Retina (tissue), 1 donor: ENCODE measurements at regions not wholly inside any gene's neighbourhood (a gene's known extent, or its start where the extent isn't known, plus 50 kb on each side); places are given as distances from the start of the nearest gene placed in this dataset.

ENCODE experiments used
- DNase-seq: peaks from one replicate; pipeline ENCODE4 v3.0.0-alpha.2; 2016

DNA sequence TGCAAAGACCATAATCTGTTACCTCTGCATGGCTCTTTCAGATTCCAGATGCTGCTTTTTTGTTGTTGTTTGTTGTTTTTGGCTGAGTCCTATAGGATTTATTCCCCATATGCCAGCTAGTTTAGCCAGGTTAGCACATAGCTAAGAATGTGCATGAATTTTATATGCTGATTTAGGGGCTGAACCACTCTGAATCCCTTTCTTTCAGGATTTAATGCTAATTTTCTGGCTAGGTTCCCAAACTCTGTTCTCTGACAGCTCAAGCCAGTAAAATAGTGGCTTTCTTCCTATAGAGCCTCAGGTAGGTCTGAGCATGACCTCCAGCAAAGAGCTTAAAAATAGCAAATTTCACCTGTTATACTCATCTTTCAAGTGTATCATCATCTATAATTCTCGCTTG is 521.4 kb downstream of the CAAP1 start:
- DNase-seq: no peak

DNA sequence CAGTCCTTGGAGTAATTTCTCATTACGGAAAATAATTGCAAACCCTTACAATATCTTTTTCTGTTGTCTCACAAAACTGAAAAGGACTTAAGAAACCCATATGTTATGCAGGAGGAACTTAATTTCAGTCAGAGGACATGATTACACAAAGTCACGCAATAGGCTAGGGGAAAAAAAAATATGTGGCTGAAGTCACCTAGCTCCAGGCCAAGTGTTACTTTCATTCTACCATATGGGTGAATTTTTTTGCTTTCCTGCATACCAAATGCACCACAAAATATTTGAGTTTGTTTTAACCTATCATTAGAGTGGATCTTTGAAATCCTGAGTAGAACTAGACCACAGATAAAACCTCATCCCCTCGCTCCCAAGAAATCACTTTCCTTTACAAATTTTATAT is 523.5 kb downstream of the CAAP1 start:
- DNase-seq: no peak

DNA sequence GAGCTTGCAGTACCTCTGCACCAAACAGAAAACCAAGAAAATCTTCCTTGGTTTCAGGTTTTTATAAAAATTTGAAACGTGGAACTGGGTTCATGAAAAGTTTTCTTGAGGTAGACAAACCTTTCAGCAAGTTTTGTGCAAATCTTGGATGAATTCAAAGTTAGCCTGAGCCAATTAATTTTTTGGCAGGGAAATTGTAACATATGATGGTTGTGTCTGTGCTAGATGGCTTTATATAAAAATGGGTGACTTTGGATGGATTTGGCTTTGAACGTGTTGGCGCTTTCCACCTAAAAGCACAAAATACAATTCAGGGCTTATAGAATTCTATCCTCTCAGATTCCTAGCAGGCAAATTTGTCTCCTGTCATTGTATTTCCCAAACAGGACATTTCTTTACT is 524.4 kb downstream of the CAAP1 start:
- no peak for DNase-seq

DNA sequence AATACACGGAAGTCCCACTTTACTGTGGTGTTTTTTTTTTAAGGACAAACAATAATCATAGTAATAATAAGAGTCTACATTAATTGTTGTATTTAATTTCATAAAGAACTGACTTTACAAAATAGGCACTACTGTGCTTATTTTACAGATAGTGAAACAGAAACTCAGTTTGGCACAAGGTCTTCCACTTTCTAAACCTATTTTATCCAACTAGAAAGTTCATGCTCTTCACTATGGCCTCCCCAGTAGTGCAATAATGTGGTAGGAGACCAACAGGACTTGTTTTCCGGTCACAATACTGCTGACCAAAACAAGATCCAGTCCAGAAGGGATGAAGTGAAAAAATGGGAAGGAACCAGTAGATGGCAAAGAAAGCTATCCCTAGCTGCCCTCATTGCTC is 531.6 kb downstream of the CAAP1 start:
- no peak for DNase-seq

DNA sequence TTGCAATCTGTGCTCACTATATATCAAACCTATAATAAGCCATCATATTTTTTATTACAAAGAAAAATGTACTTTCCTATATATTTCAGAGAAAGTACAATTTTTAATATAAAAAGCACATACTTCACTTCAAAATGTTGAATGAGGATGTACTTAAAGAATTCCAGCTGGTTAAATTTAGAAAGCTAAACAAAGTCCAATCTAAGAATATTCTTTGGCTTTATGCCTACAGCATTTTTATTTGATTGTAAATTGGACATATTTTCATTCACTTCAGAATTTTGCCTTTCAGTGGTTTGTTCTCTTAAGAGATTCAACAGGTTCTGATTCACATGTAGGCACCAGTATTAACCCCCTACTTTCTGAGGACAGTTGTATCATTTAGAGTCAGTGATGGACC is 533.8 kb downstream of the CAAP1 start:
- no peak for DNase-seq

DNA sequence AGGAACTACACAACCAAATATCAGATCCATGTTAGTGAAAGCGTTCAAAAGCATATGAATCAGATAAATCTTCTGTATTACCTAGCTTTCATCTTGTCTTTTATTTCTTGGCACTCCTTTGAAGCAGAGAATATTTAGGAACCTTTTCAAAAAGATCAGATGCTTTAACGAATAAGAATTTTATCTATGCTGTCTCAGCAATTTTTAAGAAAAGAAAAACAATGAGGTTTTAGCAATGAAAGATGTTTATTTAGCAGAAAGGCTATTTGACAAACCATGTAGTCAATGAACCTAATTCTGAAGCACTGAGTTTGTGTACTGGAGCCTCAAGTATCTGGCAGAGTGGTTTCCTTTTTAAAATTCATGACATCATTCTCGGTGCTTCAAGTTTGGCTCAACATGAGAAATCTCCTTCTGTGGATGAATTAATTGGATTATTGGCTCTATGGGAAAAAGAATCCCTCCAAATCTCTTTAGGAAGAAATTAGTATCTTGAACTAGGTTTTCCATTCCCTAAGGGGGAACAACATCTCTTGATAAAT is 534.7 kb downstream of the CAAP1 start:
- DNase-seq: no peak

DNA sequence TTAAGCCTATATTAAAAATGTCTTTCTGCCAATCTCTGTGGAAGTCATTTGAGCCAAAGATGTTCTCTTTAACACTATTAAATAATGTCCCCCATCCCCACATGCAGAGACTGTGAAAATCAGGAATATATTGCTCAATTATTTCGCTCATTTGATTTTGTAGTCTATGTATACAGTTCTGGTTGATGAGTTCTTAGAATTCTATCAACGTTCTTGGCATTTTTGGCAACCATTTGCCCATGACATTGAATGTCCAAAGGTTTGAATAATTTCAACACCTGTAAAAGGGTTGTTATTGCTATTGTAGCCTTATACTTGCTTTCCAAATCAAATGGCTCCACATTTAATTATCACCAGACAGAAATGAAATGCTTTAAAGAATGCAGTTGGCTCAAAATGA is 536.1 kb downstream of the CAAP1 start:
- DNase-seq: no peak

DNA sequence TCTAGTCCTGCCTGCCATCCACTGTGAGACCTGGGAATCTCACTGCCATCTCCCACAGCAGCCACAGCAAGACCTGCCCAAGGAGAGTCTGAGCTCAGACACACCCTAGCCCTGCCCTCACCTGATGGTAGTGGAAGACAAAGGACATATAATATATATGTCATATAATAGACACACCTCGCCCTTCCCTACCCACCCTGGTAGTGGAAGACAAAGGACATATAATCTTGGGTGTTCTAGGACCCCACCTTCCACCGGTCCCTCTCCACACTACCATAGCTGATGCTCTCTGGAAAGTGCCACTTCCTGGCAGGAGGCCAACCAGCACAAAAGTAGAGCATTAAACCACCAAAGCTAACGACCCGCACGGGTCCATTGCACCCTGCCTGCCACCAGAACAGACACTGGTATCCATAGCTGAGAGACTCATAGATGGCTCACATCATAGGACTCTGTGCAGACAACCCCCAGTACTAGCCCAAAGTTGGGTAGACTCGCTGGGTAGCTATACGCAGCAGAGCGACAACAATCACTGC is 545.6 kb downstream of the CAAP1 start:
- DNase-seq: no peak

DNA sequence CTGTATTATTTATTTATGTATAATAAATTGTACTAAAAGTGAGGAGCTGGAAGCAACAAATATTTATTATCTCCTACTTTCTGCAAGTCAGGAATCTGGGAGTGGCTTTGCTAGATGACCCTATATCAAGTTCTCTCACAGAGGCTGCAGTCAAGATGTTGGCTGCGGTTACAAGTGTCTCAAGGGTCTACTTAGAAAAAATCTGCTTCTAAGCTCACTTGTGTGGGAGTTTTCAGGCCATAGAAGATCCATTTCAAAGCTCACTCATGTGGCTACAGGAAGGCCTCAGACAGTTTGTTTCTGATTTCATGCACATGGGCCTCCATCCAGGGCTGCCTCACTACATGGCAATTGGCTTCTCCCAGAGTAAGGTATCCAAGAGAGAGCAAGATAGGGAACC is 551.1 kb downstream of the CAAP1 start:
- DNase-seq: no peak

DNA sequence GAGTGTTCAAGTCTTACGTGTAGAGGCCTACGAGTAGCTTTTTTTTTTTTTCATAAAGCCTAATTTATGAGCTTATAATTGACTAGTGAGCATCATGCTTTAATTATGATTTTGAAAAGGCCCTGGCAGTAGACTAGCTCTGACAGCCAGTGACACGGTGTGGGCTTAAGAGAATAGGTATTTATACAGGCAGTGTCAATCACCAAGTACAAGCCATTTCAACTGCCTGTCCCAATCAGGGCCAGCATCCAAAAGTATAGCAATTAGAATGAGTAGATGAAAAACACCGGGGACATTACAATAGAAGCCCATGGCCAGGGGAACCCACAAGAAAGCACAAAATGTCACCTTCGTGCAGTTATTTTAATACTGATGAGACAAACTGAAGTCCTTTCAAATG is 552.8 kb downstream of the CAAP1 start:
- no peak for DNase-seq

DNA sequence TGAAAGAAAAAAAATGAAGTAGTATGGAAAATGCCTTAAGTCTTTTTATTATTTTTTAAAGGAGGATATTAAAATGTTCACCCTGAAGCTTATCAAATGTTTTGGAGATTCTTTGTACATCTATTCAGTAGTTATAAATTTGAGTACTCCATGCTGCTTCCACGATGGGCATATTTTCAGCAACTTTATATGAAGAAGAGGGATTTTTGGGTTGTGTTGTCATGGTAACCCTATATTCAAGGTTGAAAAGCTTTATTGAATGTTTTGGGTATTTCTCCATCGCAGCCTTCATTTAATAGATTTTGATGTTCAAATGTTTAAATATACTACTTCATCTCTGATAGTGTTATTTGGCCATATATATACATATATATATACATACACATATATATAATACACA is 557.5 kb downstream of the CAAP1 start:
- DNase-seq: no peak

DNA sequence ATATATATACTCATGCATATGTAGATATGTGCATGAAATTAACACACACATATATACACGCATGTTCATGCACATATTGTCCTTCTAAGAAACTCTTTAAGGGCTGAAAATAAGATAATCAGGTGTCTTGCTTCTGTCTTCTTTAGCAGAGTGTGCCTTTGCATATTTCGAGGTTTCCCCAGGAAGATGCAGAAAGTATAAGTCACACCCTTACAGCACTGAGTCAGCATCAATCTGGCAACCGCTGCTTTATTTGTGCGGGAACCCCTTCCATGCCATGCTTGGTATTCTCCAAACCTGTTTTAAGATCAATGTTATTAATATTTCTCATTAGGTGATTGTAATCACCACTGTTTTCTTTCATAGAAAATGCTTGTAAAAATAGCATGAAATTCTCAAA is 557.9 kb downstream of the CAAP1 start:
- no peak for DNase-seq

DNA sequence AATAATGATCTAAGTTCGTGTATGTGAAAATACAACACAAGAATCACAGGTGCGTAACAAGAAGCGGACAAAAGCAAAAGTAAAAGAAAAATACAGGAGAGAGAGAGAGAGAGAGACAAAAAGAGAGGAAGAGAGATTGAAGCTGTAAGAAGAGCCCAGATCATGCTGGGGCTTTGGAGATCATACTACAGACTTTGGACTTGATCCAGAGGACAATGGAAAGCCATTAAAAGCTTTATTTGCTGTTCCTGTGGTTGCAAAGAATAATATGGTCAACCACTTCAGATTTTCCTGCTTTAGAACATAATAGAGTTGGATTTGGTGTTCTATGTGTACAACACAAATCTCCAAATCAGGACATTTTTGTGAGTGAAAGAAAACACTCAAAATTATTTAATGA is 561.4 kb downstream of the CAAP1 start:
- no peak for DNase-seq

DNA sequence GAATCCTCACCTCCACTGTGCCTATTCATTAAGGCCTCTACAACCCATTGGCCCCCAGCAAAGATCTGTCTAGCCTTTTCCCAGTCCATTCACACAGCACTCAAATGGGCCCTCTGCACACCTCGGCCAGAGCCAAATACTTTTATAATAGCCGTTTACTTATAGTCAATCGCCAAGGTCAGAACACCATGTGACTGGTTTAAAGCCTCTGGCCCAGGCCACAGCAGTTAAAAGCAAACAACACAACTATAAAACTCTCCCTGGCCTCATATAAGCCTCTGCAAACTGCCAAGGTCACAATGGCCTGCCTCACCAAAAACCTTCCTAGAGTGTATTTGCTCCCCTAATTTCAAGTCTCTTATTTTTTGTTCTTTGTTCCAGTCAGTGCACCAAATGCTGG is 562.6 kb downstream of the CAAP1 start:
- DNase-seq: no peak

DNA sequence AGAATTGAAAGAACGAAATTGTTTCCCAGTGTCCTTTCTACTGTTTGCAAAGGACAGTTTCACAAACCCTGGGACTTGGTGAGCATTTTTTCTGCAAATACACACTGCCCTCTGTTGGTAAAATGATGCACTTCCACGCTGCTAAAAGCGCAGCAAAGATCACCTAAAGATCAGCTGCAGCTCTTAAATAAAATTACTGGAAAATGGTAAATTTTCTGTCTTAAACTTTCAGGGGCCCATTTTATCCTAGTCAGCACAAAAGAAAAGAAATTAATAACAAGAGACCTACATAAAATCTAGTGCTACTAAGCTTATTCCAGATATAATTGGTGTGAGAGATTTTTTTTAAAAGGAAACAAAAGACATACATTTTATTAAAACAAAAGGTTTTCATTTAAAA is 566.0 kb downstream of the CAAP1 start:
- DNase-seq: peak; percentile 84

DNA sequence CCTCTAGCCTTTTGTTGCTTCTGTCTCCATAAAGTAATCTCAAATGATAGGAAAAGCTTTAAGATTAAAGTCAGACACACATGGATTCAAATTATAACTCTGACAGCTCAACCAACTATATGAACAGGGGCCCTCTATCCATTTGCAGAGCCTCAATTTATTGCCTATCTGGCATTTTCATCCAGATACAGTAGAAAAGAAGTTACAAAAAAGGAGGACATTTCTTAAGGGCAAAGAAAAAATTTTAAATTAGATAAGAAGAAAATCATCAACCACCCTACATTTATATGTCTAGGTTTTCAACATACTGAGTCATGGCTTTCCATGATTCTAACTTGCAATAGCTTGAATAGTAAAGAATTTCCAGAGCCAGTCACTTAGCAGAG is 567.2 kb downstream of the CAAP1 start:
- DNase-seq: no peak

DNA sequence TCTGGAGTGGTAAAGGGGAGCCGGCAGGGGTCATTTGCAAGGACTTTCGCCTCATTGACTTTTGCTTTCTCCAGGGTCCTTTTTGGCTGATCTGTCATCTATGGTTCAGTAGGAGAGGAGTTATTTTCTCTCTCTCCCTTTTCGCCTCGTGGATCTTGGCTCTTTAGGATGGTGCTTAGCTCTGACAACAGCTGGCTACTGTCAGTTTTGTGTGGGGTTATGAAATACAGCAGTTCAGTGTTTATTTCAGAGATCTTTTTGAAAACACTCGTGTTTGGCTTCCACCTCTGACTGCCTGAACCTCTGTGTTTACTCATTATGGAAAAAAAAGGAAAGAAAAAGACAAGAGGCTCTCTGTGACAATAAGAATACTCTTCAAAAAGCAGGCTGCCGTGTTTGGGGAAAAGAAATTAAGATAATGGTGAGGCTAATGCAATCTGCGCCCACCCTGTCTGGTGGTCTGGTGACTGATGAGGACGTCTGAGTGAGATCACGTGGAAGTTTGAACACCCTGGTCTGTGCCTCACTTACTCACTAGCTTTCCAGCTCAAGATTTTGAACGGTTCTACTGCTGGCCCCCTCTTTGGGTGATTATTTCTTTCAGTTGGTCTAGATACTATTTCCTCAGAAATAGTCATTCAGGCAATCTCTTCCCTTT is 567.7 kb downstream of the CAAP1 start:
- peak; percentile 37 for DNase-seq

DNA sequence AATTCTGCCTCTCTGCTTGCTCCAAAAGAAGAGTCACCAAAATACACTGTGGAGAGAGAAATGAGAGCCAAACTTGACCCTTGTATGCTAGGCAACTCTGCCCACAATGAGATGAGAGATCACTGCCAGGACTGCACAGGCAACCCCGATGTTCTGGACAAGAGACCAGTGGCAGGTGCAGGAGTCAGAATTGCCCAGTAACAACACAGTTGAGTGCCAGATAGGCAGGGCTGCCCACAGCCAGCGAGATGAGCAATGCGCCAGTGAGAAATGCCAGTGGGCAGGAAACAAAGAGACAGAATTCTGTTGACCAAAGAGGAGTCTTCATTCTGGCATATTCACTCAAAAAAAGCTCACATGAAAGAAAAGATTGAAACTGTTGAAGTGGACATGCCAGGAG is 570.7 kb downstream of the CAAP1 start:
- no peak for DNase-seq

DNA sequence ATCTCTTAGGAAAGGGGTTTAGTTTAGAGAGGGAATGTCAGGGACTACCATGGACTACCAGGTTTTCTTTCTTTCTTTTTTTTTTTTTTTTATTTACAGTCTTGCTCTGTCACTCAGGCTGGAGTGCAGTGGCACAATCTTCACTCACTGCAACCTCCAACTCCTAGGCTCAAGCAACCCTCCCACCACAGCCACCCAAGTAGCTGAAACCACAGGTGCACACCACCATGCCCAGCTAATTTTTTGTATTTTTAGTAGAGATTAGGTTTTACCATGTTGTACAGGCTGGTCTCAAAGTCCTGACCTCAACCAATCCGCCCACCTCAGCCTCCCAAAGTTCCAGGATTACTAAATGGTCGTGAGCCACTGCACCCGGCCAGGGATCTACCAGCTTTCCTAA is 572.7 kb downstream of the CAAP1 start:
- no peak for DNase-seq

DNA sequence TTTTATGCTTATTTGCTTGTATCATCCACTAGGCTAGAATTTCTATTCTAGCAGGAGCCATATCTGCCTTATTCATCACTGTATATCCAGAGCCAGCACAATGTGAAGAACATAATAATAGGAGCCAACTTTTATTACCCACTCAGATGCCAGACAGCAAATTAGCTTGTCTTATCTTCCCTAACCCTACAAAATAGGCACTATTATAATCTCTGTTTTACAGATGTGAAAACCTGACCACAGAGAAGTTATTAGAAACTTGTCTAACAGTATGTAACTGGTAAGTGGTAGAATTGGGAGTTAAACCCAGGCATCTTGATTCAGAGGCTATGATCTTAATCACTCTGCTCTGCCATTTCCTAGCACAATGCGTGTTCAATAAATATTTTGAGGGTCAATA is 579.5 kb downstream of the CAAP1 start:
- DNase-seq: no peak

DNA sequence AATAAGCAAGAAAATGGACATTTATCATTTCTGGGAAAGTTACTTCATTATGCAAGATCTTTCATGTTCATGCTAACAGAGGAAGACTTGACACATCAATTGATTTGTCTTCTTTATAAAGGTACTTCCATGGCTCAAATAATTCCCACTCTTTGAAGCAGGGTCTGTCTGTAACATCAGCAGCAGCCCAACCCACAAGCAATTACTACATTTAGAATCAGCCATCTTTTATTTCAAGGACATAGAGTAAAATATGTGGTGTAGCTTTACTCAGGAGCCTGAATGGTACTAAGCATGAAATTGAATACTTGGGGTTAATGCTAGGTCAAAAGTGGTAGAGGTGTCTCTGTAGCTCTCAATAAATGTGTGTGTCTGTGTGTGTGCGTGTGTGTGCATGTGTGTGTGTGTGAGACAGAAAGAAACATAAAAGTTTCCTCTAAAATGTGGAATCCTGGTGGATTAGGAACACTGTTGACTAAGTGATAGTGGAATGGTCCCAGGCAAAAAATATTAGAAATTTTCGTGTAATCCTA is 581.1 kb downstream of the CAAP1 start:
- no peak for DNase-seq

DNA sequence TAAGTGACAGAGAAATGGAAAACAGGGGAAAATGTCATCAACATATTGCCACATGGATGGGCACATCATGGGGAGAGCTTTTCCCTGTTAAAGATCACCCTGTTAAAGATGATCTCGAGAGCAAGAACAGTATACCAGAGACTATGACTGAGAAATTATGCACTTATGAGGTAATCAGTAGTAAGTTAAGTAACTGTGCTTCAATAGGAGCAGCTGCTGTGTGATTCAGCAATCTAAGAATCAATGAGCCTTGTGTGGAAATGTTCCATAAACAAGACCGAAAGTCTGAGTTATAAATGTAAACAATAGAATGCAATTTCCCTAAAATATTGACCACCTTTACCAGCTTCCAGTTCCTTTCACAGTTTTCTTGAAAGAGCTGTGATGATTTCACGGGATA is 582.3 kb downstream of the CAAP1 start:
- DNase-seq: no peak

DNA sequence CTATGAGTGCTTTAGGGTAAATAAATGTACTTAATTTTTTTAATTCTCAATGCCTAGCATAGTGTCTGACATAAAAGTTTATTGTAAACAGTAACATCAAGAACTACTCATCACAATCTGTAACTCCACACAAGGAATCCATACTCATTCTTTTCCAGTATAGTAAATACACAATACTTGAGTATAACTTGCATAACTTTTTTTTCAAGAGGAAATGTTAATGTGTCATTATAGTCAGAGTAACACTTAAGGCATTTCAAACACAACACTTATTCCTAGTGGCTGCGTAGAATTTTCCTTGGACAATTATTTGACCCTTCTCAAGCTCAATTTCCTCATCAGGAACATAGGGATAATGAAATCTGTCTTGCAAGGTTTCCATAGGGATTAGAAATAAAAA is 584.3 kb downstream of the CAAP1 start:
- no peak for DNase-seq

DNA sequence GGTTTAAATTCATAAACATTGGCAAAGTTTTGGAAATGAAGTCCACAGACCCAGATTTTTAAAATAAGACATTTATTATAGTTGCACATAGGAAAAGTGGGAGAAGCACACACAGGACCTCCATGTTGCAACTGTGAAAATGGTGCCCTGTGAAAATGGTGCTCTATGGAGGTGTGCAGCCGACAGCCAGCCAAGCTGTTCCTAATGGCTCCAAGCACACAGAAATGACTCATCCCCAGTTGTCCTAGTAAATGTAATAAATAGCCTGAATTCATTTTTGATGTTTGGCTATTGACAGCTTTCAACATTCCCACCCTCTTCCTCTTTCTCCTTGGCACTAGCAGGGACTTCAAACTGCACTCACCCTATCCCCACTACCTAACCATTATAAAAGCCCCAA is 590.9 kb downstream of the CAAP1 start:
- no peak for DNase-seq

DNA sequence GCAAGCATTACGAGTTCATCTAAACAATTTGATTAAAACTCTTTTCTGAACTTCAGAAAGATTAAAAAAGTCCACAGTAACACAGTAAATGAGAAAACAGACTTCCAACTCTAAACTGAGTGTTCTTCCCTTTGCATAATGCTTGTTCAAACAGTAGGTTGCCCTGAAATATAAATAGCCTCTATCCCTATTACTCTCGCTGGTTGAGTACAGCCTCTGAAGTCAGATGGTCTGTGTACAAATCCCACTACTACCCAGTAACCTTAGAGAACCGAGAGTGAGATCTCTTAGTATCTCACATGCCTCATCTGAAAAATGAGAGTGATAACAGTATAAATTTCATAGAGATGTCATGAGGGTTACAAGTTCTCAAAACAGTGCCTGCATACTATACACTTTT is 591.6 kb downstream of the CAAP1 start:
- no peak for DNase-seq
